Neural cell (in vitro differentiated cells): ENCODE measurements at regions not wholly inside any gene's neighbourhood (a gene's known extent, or its start where the extent isn't known, plus 50 kb on each side); places are given as distances from the start of the nearest gene placed in this dataset.

Experiments used
- H2AFZ ChIP-seq: fragments of 200-600, 300-800 bp; sonication (generic), shearing (Covaris generic); 2 replicates; pipeline ENCODE4 v1.6.0; 2014; ENCODE audit warnings: low read depth, mild to moderate bottlenecking, antibody characterized with exemption, low read length, moderate library complexity
- H3F3A ChIP-seq: fragments of 200-600 bp; shearing (Covaris generic); 2 replicates; pipeline ENCODE4 v1.6.1; 2016; ENCODE audit warnings: mild to moderate bottlenecking, moderate library complexity, mixed read lengths, antibody characterized with exemption, low read length; ENCODE audit not compliant: insufficient read depth, poor library complexity, severe bottlenecking
- H3K27ac ChIP-seq: fragments of 200-600, 300-800 bp; sonication (generic), shearing (Covaris generic); 2 replicates; pipeline ENCODE4 v1.5.1; 2014; ENCODE audit warnings: mild to moderate bottlenecking, low read length, moderate library complexity
- H3K27me3 ChIP-seq: fragments of 300-800, 200-600 bp; sonication (generic), shearing (Covaris generic); 2 replicates; pipeline ENCODE4 v1.6.0; 2014; ENCODE audit warnings: mild to moderate bottlenecking, low read depth, low read length, moderate library complexity; ENCODE audit not compliant: insufficient read depth
- H3K36me3 ChIP-seq: fragments of 300-800, 200-600 bp; sonication (generic), shearing (Covaris generic); 2 replicates; pipeline ENCODE4 v1.5.1; 2014; ENCODE audit warnings: mild to moderate bottlenecking, antibody characterized with exemption, low read length, moderate library complexity; ENCODE audit not compliant: insufficient read depth
- H3K4me2 ChIP-seq: fragments of 300-800, 200-600 bp; sonication (generic), shearing (Covaris generic); 2 replicates; pipeline ENCODE4 v1.6.0; 2014; ENCODE audit warnings: mild to moderate bottlenecking, low read length
- H3K4me3 ChIP-seq: fragments of 300-800, 200-600 bp; sonication (generic), shearing (Covaris generic); 2 replicates; pipeline ENCODE4 v1.5.1; 2014; ENCODE audit warnings: mild to moderate bottlenecking, low read length, moderate library complexity
- H3K79me2 ChIP-seq: fragments of 200-600 bp; shearing (Covaris generic); replicated peaks from 2 replicates; pipeline ENCODE4 v1.6.0; 2014; ENCODE audit warnings: mild to moderate bottlenecking, low read length, moderate library complexity; ENCODE audit not compliant: insufficient read depth
- H3K9ac ChIP-seq: fragments of 300-800, 200-600 bp; sonication (generic), shearing (Covaris generic); 2 replicates; pipeline ENCODE4 v1.6.1; 2016; ENCODE audit warnings: mild to moderate bottlenecking, low read length, mixed read lengths
- H3K9me2 ChIP-seq: fragments of 200-600 bp; shearing (Covaris generic); 2 replicates; pipeline ENCODE4 v1.6.1; 2016; ENCODE audit warnings: mild to moderate bottlenecking, low read length, mixed read lengths; ENCODE audit not compliant: insufficient read depth
- H3K9me3 ChIP-seq: fragments of 200-600, 300-800 bp; sonication (generic), shearing (Covaris generic); 2 replicates; pipeline ENCODE4 v1.6.1; 2016; ENCODE audit warnings: mild to moderate bottlenecking, mixed run types, low read length, moderate library complexity, mixed read lengths
- H4K20me1 ChIP-seq: fragments of 200-600 bp; shearing (Covaris generic); 2 replicates; pipeline ENCODE4 v1.6.1; 2016; ENCODE audit warnings: mild to moderate bottlenecking, mixed run types; ENCODE audit not compliant: insufficient read depth
- EP300 ChIP-seq: fragments of 450-650 bp; conservative IDR thresholded peaks from 2 replicates; pipeline ENCODE4 v1.6.1; 2014; ENCODE audit warnings: antibody characterized with exemption, mild to moderate bottlenecking, moderate library complexity; ENCODE audit not compliant: poor library complexity, severe bottlenecking
- EZH2 ChIP-seq: fragments of 200-600, 300-800 bp; shearing (Covaris generic), sonication (generic); IDR thresholded peaks from 2 replicates; pipeline ENCODE4 v1.6.1; 2014; ENCODE audit warnings: antibody characterized with exemption, low read length, borderline replicate concordance, mild to moderate bottlenecking; ENCODE audit not compliant: insufficient read depth, poor library complexity, severe bottlenecking
- MXI1 ChIP-seq: fragments of 450-650 bp; conservative IDR thresholded peaks from 2 replicates; pipeline ENCODE4 v1.6.1; 2014; ENCODE audit warnings: antibody characterized with exemption, mild to moderate bottlenecking; ENCODE audit not compliant: poor library complexity, severe bottlenecking
- POLR2AphosphoS5 ChIP-seq: IDR thresholded peaks from 2 replicates; pipeline ENCODE4 v1.6.1; 2012
- RAD21 ChIP-seq: fragments of 450-650 bp; conservative IDR thresholded peaks from 2 replicates; pipeline ENCODE4 v1.6.1; 2014; ENCODE audit warnings: antibody characterized with exemption, mild to moderate bottlenecking, moderate library complexity
- SMC3 ChIP-seq: fragments of 450-650 bp; conservative IDR thresholded peaks from 2 replicates; pipeline ENCODE4 v1.6.1; 2014; ENCODE audit warnings: antibody characterized with exemption, mild to moderate bottlenecking, moderate library complexity; ENCODE audit not compliant: poor library complexity
- TAF1 ChIP-seq: IDR thresholded peaks from 2 replicates; pipeline ENCODE4 v1.6.1; 2012; ENCODE audit warnings: low read depth
- TF ChIP-seq, protein P1 (sequence below): fragments of 450-650 bp; IDR thresholded peaks from 2 replicates; pipeline ENCODE4 v1.5.1; 2014; ENCODE audit warnings: antibody characterized with exemption, mild to moderate bottlenecking, moderate library complexity; ENCODE audit not compliant: poor library complexity, severe bottlenecking
- TF ChIP-seq, protein P2 (sequence below): IDR thresholded peaks from 2 replicates; pipeline ENCODE4 v1.6.1; 2012; ENCODE audit warnings: borderline replicate concordance

DNA sequence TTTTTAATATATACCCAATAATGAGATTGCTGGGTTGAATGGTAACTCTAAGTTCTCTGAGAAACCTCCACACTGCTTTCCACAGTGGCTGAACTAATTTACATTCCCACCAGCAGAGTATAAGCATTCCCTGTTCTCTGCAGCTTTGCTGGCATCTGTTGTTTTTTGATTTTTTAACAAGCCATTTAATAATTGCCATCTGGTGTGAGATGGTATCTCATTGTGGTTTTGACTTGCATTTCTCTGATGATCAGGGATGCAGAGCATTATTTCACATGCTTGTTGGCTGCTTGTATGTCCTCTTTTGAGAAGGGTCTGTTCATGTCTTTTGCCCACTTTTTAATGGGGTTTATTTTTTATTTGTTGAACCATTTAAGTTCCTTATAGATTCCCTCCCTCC is 75.0 kb upstream of the EPHB3 start:
- Histone ChIP-seq H3K9ac (no peak overlapping the region), H3F3A (no peaks in the 10 kb centered on the region), H3K4me3 (no peak overlapping the region)

DNA sequence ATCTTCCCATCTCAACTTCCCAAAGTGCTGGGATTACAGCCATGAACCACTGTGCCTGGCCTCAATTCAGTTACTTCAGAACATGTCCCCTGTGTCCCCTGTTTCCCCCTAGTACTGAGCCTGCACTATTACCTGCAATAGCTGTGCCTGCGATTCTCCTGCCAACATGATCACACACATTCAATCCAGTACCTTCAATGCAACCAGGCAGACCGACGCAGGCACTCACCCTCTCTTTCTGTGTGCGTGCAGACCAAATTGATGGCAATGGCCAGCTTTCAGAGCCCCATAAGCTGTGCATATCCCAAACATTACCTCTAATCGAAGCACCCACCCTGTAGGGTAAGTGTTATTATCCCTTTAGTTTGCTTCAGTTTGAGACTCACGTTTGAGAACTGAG is 73.0 kb upstream of the EPHB3 start:
- Histone ChIP-seq H3K27me3 (peaks cover 50% of the 10 kb centered on the region), H3K9me3 (peaks cover 5% of the 10 kb centered on the region), H3F3A (no peaks in the 10 kb centered on the region), H3K4me3 (no peak overlapping the region), H3K4me2 (no peak overlapping the region), H3K9me2 (no peaks in the 10 kb centered on the region), H2AFZ (no peak overlapping the region), H3K36me3 (no peaks in the 10 kb centered on the region), H3K9ac (no peak overlapping the region), H3K27ac (no peak overlapping the region), H3K79me2 (no peaks in the 10 kb centered on the region), H4K20me1 (no peaks in the 10 kb centered on the region)
- TF ChIP-seq POLR2AphosphoS5: no peak
- no peak for TF ChIP-seq RAD21
- TF ChIP-seq, protein P1, sequence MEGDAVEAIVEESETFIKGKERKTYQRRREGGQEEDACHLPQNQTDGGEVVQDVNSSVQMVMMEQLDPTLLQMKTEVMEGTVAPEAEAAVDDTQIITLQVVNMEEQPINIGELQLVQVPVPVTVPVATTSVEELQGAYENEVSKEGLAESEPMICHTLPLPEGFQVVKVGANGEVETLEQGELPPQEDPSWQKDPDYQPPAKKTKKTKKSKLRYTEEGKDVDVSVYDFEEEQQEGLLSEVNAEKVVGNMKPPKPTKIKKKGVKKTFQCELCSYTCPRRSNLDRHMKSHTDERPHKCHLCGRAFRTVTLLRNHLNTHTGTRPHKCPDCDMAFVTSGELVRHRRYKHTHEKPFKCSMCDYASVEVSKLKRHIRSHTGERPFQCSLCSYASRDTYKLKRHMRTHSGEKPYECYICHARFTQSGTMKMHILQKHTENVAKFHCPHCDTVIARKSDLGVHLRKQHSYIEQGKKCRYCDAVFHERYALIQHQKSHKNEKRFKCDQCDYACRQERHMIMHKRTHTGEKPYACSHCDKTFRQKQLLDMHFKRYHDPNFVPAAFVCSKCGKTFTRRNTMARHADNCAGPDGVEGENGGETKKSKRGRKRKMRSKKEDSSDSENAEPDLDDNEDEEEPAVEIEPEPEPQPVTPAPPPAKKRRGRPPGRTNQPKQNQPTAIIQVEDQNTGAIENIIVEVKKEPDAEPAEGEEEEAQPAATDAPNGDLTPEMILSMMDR: no peak
- no peak for TF ChIP-seq EZH2
- TF ChIP-seq EP300: no peak
- no peak for TF ChIP-seq SMC3
- no peak for TF ChIP-seq MXI1
- TF ChIP-seq, protein P2, sequence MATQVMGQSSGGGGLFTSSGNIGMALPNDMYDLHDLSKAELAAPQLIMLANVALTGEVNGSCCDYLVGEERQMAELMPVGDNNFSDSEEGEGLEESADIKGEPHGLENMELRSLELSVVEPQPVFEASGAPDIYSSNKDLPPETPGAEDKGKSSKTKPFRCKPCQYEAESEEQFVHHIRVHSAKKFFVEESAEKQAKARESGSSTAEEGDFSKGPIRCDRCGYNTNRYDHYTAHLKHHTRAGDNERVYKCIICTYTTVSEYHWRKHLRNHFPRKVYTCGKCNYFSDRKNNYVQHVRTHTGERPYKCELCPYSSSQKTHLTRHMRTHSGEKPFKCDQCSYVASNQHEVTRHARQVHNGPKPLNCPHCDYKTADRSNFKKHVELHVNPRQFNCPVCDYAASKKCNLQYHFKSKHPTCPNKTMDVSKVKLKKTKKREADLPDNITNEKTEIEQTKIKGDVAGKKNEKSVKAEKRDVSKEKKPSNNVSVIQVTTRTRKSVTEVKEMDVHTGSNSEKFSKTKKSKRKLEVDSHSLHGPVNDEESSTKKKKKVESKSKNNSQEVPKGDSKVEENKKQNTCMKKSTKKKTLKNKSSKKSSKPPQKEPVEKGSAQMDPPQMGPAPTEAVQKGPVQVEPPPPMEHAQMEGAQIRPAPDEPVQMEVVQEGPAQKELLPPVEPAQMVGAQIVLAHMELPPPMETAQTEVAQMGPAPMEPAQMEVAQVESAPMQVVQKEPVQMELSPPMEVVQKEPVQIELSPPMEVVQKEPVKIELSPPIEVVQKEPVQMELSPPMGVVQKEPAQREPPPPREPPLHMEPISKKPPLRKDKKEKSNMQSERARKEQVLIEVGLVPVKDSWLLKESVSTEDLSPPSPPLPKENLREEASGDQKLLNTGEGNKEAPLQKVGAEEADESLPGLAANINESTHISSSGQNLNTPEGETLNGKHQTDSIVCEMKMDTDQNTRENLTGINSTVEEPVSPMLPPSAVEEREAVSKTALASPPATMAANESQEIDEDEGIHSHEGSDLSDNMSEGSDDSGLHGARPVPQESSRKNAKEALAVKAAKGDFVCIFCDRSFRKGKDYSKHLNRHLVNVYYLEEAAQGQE: no peak
- no peak for TF ChIP-seq TAF1

More for the DNA sequence above, 75.0 kb upstream of the EPHB3 start:
- peaks cover 32% of the 10 kb centered on the region for H3K27me3 ChIP-seq
- no peaks in the 10 kb centered on the region for H3K9me3 ChIP-seq
- no peaks in the 10 kb centered on the region for H3K36me3 ChIP-seq
- no peaks in the 10 kb centered on the region for H3K79me2 ChIP-seq
- H2AFZ ChIP-seq: no peak overlapping the region
- TF ChIP-seq, protein P1: no peak
- no peaks in the 10 kb centered on the region for H4K20me1 ChIP-seq
- no peak overlapping the region for H3K4me2 ChIP-seq
- H3K9me2 ChIP-seq: no peaks in the 10 kb centered on the region
- H3K27ac ChIP-seq: no peak overlapping the region
